H1 (cell line): ENCODE measurements at regions not wholly inside any gene's neighbourhood (a gene's known extent, or its start where the extent isn't known, plus 50 kb on each side); places are given as distances from the start of the nearest gene placed in this dataset.

Source experiments
- BRCA1 ChIP-seq: IDR thresholded peaks from 2 replicates; pipeline ENCODE4 v1.6.1; 2012; ENCODE audit warnings: low read depth, low read length, improper control_type of control experiment
- CTBP2 ChIP-seq: IDR thresholded peaks from 2 replicates; pipeline ENCODE4 v1.7.0; 2011; ENCODE audit warnings: borderline replicate concordance, mild to moderate bottlenecking, moderate library complexity, mixed read lengths, low read length; ENCODE audit not compliant: insufficient read depth, insufficient read length
- FOSL1 ChIP-seq: IDR thresholded peaks from 2 replicates; pipeline ENCODE4 v1.6.1; 2011; ENCODE audit warnings: mild to moderate bottlenecking, low read depth, low read length, moderate library complexity; ENCODE audit not compliant: insufficient read depth
- SP1 ChIP-seq: IDR thresholded peaks from 2 replicates; pipeline ENCODE4 v1.6.1; 2011; ENCODE audit warnings: low read depth, low read length
- TAF7 ChIP-seq: optimal IDR thresholded peaks from 2 replicates; pipeline ENCODE3; 2011; ENCODE audit warnings: low read depth, mild to moderate bottlenecking, inconsistent platforms, low read length, moderate library complexity, borderline replicate concordance
- TF ChIP-seq, protein P1 (sequence below): fragments of 300-600 bp; sonication (generic); IDR thresholded peaks from 2 replicates; pipeline ENCODE4 v1.7.1; 2012; ENCODE audit warnings: low read length, moderate library complexity, mild to moderate bottlenecking, inconsistent platforms; ENCODE audit not compliant: insufficient replicate concordance

DNA sequence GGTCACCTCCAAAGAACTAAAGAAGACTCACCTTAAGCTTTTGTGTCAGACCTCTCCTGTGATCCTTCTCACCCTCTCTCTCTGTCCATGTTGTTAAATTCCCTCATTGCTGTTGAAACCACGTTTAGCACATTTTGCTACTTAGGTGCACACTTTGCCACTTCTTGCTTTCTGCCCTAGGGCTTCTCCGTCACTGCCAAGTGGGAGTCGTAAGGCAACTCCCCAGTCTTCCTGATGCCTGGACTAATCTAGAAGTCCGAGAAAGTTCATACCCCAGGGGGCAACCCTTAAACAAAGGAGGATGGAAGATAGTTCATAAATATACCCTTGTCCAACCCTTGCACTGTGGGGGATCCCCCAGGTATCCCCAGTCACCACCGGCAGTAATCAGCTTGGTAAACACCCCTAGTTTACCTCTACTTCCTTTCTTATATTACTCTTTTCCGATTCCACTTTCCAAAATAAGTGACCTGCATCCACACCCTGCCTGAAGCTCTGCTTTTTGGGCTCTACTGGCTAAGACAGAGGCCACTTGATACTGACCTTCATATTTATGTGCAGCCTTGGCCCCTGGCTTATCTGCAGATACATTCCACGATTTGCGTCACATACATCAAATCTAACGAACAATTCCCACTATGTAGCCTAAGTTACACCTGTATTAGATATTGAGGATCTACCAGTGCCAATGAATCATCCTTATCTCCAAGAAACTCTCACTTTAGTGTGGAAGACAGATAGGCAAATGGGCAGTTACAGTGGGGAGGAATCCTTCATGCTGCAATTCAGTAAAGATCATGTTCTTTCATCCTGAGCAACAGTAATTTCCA lies 776.2 kb downstream of the RNF144A start (continued):
- TF ChIP-seq, protein P1, sequence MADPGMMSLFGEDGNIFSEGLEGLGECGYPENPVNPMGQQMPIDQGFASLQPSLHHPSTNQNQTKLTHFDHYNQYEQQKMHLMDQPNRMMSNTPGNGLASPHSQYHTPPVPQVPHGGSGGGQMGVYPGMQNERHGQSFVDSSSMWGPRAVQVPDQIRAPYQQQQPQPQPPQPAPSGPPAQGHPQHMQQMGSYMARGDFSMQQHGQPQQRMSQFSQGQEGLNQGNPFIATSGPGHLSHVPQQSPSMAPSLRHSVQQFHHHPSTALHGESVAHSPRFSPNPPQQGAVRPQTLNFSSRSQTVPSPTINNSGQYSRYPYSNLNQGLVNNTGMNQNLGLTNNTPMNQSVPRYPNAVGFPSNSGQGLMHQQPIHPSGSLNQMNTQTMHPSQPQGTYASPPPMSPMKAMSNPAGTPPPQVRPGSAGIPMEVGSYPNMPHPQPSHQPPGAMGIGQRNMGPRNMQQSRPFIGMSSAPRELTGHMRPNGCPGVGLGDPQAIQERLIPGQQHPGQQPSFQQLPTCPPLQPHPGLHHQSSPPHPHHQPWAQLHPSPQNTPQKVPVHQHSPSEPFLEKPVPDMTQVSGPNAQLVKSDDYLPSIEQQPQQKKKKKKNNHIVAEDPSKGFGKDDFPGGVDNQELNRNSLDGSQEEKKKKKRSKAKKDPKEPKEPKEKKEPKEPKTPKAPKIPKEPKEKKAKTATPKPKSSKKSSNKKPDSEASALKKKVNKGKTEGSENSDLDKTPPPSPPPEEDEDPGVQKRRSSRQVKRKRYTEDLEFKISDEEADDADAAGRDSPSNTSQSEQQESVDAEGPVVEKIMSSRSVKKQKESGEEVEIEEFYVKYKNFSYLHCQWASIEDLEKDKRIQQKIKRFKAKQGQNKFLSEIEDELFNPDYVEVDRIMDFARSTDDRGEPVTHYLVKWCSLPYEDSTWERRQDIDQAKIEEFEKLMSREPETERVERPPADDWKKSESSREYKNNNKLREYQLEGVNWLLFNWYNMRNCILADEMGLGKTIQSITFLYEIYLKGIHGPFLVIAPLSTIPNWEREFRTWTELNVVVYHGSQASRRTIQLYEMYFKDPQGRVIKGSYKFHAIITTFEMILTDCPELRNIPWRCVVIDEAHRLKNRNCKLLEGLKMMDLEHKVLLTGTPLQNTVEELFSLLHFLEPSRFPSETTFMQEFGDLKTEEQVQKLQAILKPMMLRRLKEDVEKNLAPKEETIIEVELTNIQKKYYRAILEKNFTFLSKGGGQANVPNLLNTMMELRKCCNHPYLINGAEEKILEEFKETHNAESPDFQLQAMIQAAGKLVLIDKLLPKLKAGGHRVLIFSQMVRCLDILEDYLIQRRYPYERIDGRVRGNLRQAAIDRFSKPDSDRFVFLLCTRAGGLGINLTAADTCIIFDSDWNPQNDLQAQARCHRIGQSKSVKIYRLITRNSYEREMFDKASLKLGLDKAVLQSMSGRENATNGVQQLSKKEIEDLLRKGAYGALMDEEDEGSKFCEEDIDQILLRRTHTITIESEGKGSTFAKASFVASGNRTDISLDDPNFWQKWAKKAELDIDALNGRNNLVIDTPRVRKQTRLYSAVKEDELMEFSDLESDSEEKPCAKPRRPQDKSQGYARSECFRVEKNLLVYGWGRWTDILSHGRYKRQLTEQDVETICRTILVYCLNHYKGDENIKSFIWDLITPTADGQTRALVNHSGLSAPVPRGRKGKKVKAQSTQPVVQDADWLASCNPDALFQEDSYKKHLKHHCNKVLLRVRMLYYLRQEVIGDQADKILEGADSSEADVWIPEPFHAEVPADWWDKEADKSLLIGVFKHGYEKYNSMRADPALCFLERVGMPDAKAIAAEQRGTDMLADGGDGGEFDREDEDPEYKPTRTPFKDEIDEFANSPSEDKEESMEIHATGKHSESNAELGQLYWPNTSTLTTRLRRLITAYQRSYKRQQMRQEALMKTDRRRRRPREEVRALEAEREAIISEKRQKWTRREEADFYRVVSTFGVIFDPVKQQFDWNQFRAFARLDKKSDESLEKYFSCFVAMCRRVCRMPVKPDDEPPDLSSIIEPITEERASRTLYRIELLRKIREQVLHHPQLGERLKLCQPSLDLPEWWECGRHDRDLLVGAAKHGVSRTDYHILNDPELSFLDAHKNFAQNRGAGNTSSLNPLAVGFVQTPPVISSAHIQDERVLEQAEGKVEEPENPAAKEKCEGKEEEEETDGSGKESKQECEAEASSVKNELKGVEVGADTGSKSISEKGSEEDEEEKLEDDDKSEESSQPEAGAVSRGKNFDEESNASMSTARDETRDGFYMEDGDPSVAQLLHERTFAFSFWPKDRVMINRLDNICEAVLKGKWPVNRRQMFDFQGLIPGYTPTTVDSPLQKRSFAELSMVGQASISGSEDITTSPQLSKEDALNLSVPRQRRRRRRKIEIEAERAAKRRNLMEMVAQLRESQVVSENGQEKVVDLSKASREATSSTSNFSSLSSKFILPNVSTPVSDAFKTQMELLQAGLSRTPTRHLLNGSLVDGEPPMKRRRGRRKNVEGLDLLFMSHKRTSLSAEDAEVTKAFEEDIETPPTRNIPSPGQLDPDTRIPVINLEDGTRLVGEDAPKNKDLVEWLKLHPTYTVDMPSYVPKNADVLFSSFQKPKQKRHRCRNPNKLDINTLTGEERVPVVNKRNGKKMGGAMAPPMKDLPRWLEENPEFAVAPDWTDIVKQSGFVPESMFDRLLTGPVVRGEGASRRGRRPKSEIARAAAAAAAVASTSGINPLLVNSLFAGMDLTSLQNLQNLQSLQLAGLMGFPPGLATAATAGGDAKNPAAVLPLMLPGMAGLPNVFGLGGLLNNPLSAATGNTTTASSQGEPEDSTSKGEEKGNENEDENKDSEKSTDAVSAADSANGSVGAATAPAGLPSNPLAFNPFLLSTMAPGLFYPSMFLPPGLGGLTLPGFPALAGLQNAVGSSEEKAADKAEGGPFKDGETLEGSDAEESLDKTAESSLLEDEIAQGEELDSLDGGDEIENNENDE = no peak
- TF ChIP-seq FOSL1 (no peak), CTBP2 (no peak), SP1 (no peak), TAF7 (no peak), BRCA1 (no peak)
